ENCODE measurements at regions not wholly inside any gene's neighbourhood (a gene's known extent, or its start where the extent isn't known, plus 50 kb on each side); places are given as distances from the start of the nearest gene placed in this dataset.

- TF ChIP-seq, protein P1, sequence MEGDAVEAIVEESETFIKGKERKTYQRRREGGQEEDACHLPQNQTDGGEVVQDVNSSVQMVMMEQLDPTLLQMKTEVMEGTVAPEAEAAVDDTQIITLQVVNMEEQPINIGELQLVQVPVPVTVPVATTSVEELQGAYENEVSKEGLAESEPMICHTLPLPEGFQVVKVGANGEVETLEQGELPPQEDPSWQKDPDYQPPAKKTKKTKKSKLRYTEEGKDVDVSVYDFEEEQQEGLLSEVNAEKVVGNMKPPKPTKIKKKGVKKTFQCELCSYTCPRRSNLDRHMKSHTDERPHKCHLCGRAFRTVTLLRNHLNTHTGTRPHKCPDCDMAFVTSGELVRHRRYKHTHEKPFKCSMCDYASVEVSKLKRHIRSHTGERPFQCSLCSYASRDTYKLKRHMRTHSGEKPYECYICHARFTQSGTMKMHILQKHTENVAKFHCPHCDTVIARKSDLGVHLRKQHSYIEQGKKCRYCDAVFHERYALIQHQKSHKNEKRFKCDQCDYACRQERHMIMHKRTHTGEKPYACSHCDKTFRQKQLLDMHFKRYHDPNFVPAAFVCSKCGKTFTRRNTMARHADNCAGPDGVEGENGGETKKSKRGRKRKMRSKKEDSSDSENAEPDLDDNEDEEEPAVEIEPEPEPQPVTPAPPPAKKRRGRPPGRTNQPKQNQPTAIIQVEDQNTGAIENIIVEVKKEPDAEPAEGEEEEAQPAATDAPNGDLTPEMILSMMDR (IDR thresholded peaks at IDR 0.05): no peak
- TF ChIP-seq POLR2A (IDR thresholded peaks at IDR 0.05): no peak
Measured at GRCh38 chr12:90481748-90482147, 473.2 kb downstream of the CCER1 start.
